CD14-positive monocyte (primary cell): ENCODE measurements at regions not wholly inside any gene's neighbourhood (a gene's known extent, or its start where the extent isn't known, plus 50 kb on each side); places are given as distances from the start of the nearest gene placed in this dataset.

Experiments used
- DNase-seq, 3 donors: peaks; one replicate each; pipeline ENCODE4 v3.0.0-alpha.2; 2011 to 2022
- H2AFZ ChIP-seq: 2 replicates; pipeline ENCODE4 v1.6.0; 2012; ENCODE audit warnings: mild to moderate bottlenecking, low read depth, low read length, inconsistent platforms; ENCODE audit not compliant: insufficient read depth, poor library complexity, severe bottlenecking
- H3K27ac ChIP-seq, 2 donors: 1 replicate in 1 of 2; 2 replicates in 1 of 2; pipeline ENCODE4 v1.5.1; 2012 to 2013; ENCODE audit warnings: low read length in 2 of 2, control low read depth in 1 of 2, inconsistent platforms in 1 of 2, low read depth in 1 of 2, mild to moderate bottlenecking in 1 of 2
- H3K27me3 ChIP-seq, 2 donors: one replicate each; pipeline versions ENCODE4 v1.6.0 to v1.6.1; 2011 to 2013; ENCODE audit warnings: low read length in 2 of 2; ENCODE audit not compliant: control insufficient read depth in 2 of 2, insufficient read depth in 2 of 2
- H3K36me3 ChIP-seq, 2 donors: replicated peaks in 1 of 2; 1 replicate in 1 of 2; 2 replicates in 1 of 2; pipeline versions ENCODE4 v1.5.1 to v1.6.1; 2012 to 2013; ENCODE audit warnings: low read length in 2 of 2, control low read depth in 1 of 2, inconsistent platforms in 1 of 2, mild to moderate bottlenecking in 1 of 2; ENCODE audit not compliant: insufficient read depth in 2 of 2, control insufficient read depth in 1 of 2
- H3K4me1 ChIP-seq, 2 donors: 1 replicate in 1 of 2; 2 replicates in 1 of 2; pipeline versions ENCODE4 v1.5.1 to v1.6.1; 2012 to 2013; ENCODE audit warnings: low read length in 2 of 2, control low read depth in 1 of 2, inconsistent platforms in 1 of 2, mild to moderate bottlenecking in 1 of 2, moderate library complexity in 1 of 2; ENCODE audit not compliant: insufficient read depth in 2 of 2, control insufficient read depth in 1 of 2
- H3K4me2 ChIP-seq: replicated peaks from 2 replicates; pipeline ENCODE3; 2012; ENCODE audit warnings: low read length, moderate library complexity, mild to moderate bottlenecking; ENCODE audit not compliant: poor library complexity, severe bottlenecking; ENCODE audit errors: extremely low read depth
- H3K4me3 ChIP-seq, 3 experiments: fragments of 200-600 bp in 1 of 3; sonication (generic) in 1 of 3; replicated peaks in 1 of 3; 1 replicate in 2 of 3; 2 replicates in 1 of 3; pipeline ENCODE4 v1.5.1; 2011 to 2013; ENCODE audit warnings: low read length in 3 of 3, mild to moderate bottlenecking in 3 of 3, control low read depth in 2 of 3, low read depth in 2 of 3, inconsistent platforms in 1 of 3, moderate library complexity in 1 of 3
- H3K79me2 ChIP-seq: 2 replicates; pipeline ENCODE4 v1.6.0; 2012; ENCODE audit warnings: mild to moderate bottlenecking, control low read depth, inconsistent platforms, low read length, moderate library complexity; ENCODE audit not compliant: insufficient read depth
- H3K9ac ChIP-seq: 2 replicates; pipeline ENCODE4 v1.6.0; 2017; ENCODE audit warnings: low read length, mild to moderate bottlenecking; ENCODE audit not compliant: insufficient read depth, poor library complexity, severe bottlenecking
- H3K9me3 ChIP-seq, 2 donors: replicated peaks in 1 of 2; 1 replicate in 1 of 2; 2 replicates in 1 of 2; pipeline versions ENCODE4 v1.5.1 to v1.6.1; 2012 to 2013; ENCODE audit warnings: low read length in 2 of 2, control low read depth in 1 of 2; ENCODE audit not compliant: control insufficient read depth in 1 of 2, insufficient read depth in 1 of 2
- H4K20me1 ChIP-seq: 2 replicates; pipeline ENCODE4 v1.6.0; 2012; ENCODE audit warnings: mild to moderate bottlenecking, low read length, control low read depth, moderate library complexity; ENCODE audit not compliant: insufficient read depth
- H3K27ac Mint-ChIP-seq, 7 donors: one replicate each; pipeline ENCODE4 v1.8.0; 2020; ENCODE audit warnings: mild to moderate bottlenecking in 7 of 7, mixed read lengths in 7 of 7, moderate library complexity in 6 of 7, inconsistent platforms in 2 of 7
- H3K27me3 Mint-ChIP-seq, 3 donors: one replicate each; pipeline ENCODE4 v1.8.0; 2021 to 2022; ENCODE audit warnings: low read depth in 3 of 3, mild to moderate bottlenecking in 3 of 3, mixed read lengths in 3 of 3, moderate library complexity in 3 of 3, inconsistent platforms in 1 of 3
- H3K36me3 Mint-ChIP-seq, 2 donors: one replicate each; pipeline ENCODE4 v1.8.0; 2020; ENCODE audit warnings: mixed read lengths in 2 of 2, inconsistent platforms in 1 of 2, mild to moderate bottlenecking in 1 of 2
- H3K4me1 Mint-ChIP-seq: one replicate; pipeline ENCODE4 v1.8.0; 2020; ENCODE audit warnings: mild to moderate bottlenecking, mixed read lengths
- H3K4me3 Mint-ChIP-seq, 2 donors: one replicate each; pipeline ENCODE4 v1.8.0; 2020; ENCODE audit warnings: mild to moderate bottlenecking in 2 of 2, mixed read lengths in 2 of 2, moderate library complexity in 1 of 2
- H3K9me3 Mint-ChIP-seq, 7 donors: one replicate each; pipeline ENCODE4 v1.8.0; 2020 to 2022; ENCODE audit warnings: mixed read lengths in 7 of 7, mild to moderate bottlenecking in 6 of 7, moderate library complexity in 6 of 7, inconsistent platforms in 2 of 7
- CTCF ChIP-seq: fragments of 200-600 bp; IDR thresholded peaks from one replicate; pipeline ENCODE4 v1.8.0; 2022; ENCODE audit warnings: antibody characterized with exemption, mild to moderate bottlenecking
- WGBS: methylation state at CpG from one replicate; pipeline ENCODE4 v1.1.5; 2013; ENCODE audit warnings: missing lambda C conversion rate; ENCODE audit not compliant: insufficient coverage; 5-methylcytosine and 5-hydroxymethylcytosine counted together
- intact Hi-C, 2 donors: fragments of 100-400 bp; cut with micrococcal nuclease; formaldehyde crosslinking; loops; one replicate each; pipeline versions ENCODE4 v1.15.0 to v1.15.1; 2023

DNA sequence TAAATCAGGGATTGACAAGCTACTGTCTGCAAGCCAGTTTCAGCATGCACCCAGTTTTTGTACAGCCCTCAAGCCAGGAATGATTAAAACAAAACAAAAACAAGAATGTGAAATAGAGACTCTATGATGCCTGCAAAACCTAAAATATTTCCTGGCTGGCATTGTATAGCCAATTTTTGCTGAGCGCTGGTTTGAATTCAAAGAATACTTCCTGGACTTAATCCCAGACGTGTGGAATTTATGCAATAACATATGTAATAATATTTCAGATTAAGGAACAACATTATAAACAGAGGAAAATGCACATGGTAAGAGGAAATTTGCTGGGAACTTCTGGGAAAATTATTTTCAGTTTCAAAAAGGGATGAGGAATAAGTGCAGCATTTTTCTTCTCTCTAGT is 148.1 kb upstream of the RPRM start:
- peaks cover 0 to under 1% of the 10 kb centered on the region in 2 donors for H3K9me3 ChIP-seq
- no peaks in the 10 kb centered on the region for H3K4me1 Mint-ChIP-seq
- no peak overlapping the region for H2AFZ ChIP-seq
- no peaks in the 10 kb centered on the region for H3K27me3 ChIP-seq
- peaks cover 0 to 2% (median 0%) of the 10 kb centered on the region in 3 donors for H3K27me3 Mint-ChIP-seq
- H3K79me2 ChIP-seq: no peaks in the 10 kb centered on the region
- no peaks in the 10 kb centered on the region for H4K20me1 ChIP-seq
- H3K36me3 ChIP-seq: no peaks in the 10 kb centered on the region
- H3K4me3 Mint-ChIP-seq: no peak overlapping the region
- no CpG with 5 or more reads among the region's 2 CpGs for WGBS
- peaks cover 1 to 7% (median 3%) of the 10 kb centered on the region in 7 donors for H3K9me3 Mint-ChIP-seq
- no peak overlapping the region for H3K27ac Mint-ChIP-seq
- DNase-seq: no peak
- TF ChIP-seq CTCF: no peak
- no peak overlapping the region for H3K4me2 ChIP-seq
- H3K4me1 ChIP-seq: no peaks in the 10 kb centered on the region
- intact Hi-C loops: no loop called here
- H3K36me3 Mint-ChIP-seq: no peaks in the 10 kb centered on the region
- no peak overlapping the region for H3K9ac ChIP-seq
- no peak overlapping the region for H3K4me3 ChIP-seq
- H3K27ac ChIP-seq: no peak overlapping the region

DNA sequence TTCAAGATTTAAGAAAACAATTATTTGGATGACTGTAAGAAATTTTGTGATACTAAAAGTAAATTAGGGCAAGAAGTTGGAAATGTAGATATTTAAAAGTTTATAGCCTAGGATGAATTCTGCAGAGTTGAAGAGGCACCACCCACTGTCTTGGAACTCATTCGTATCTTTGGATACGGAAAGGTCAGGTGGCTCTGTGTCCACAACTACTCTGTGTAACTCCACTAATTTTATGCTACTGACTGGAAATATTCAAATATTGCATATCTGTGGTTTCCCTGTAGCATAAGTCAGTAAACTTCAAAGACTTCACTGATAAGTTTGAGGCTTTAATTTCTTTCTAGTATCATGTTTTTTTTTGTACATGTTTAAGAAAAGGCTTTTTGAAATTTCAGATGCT is 156.9 kb upstream of the RPRM start:
- Histone ChIP-seq H2AFZ (no peak overlapping the region), H3K9me3 (peaks cover 1 to 5% of the 10 kb centered on the region in 2 donors), H3K9ac (no peak overlapping the region), H3K4me2 (no peak overlapping the region), H3K36me3 (no peaks in the 10 kb centered on the region), H3K79me2 (no peaks in the 10 kb centered on the region), H3K4me3 (no peak overlapping the region), H3K27me3 (no peaks in the 10 kb centered on the region), H4K20me1 (no peaks in the 10 kb centered on the region), H3K27ac (no peak overlapping the region), H3K4me1 (no peaks in the 10 kb centered on the region)
- Mint-ChIP-seq H3K36me3 (no peaks in the 10 kb centered on the region), H3K4me3 (no peak overlapping the region), H3K27me3 (no peaks in the 10 kb centered on the region), H3K9me3 (peaks cover 0 to 13% (median 7%) of the 10 kb centered on the region in 7 donors), H3K27ac (no peak overlapping the region), H3K4me1 (no peaks in the 10 kb centered on the region)
- no peak for DNase-seq
- no peak for TF ChIP-seq CTCF
- intact Hi-C loops: no loop called here
- no CpG with 5 or more reads among the region's 2 CpGs for WGBS
